Neuronal stem cell (in vitro differentiated cells): ENCODE measurements at regions not wholly inside any gene's neighbourhood (a gene's known extent, or its start where the extent isn't known, plus 50 kb on each side); places are given as distances from the start of the nearest gene placed in this dataset.

Source experiments
- DNase-seq: peaks from one replicate; pipeline ENCODE4 v3.0.0-alpha.2; 2013; ENCODE audit warnings: low spot score
- H2AFZ ChIP-seq: one replicate; pipeline ENCODE4 v1.6.1; 2013; ENCODE audit warnings: mild to moderate bottlenecking, low read length, inconsistent platforms
- H2AK5ac ChIP-seq: 2 replicates; pipeline ENCODE4 v1.6.1; 2013; ENCODE audit warnings: low read depth, mild to moderate bottlenecking, inconsistent platforms, low read length, moderate library complexity, mixed read lengths
- H2BK120ac ChIP-seq: 2 replicates; pipeline ENCODE4 v1.6.1; 2013; ENCODE audit warnings: low read depth, mild to moderate bottlenecking, inconsistent platforms, low read length, moderate library complexity, mixed read lengths
- H2BK12ac ChIP-seq: one replicate; pipeline ENCODE4 v1.6.1; 2013; ENCODE audit warnings: low read length, inconsistent platforms
- H2BK15ac ChIP-seq: 2 replicates; pipeline ENCODE4 v1.6.1; 2013; ENCODE audit warnings: mild to moderate bottlenecking, low read length, inconsistent platforms, mixed read lengths
- H2BK5ac ChIP-seq: one replicate; pipeline ENCODE4 v1.6.1; 2013; ENCODE audit warnings: inconsistent platforms, mild to moderate bottlenecking, low read length, moderate library complexity
- H3K14ac ChIP-seq: one replicate; pipeline ENCODE4 v1.6.1; 2013; ENCODE audit warnings: low read length, inconsistent platforms
- H3K18ac ChIP-seq: 2 replicates; pipeline ENCODE4 v1.6.1; 2013; ENCODE audit warnings: low read length, inconsistent platforms
- H3K23ac ChIP-seq: 2 replicates; pipeline ENCODE4 v1.6.1; 2013; ENCODE audit warnings: low read depth, mild to moderate bottlenecking, mixed read lengths, low read length, inconsistent platforms; ENCODE audit not compliant: poor library complexity
- H3K27ac ChIP-seq: replicated peaks from 3 replicates; pipeline ENCODE4 v1.5.1; 2013; ENCODE audit warnings: low read length, inconsistent platforms
- H3K27me3 ChIP-seq, 3 experiments: 2 replicates each; pipeline ENCODE4 v1.6.1; 2013; ENCODE audit warnings: low read length in 3 of 3, mild to moderate bottlenecking in 2 of 3, inconsistent platforms in 1 of 3, low read depth in 1 of 3, mixed read lengths in 1 of 3, moderate library complexity in 1 of 3; ENCODE audit not compliant: control insufficient read depth in 3 of 3, insufficient read depth in 3 of 3
- H3K36me3 ChIP-seq, 2 donors: replicated peaks in 1 of 2; 2 replicates each; pipeline ENCODE4 v1.6.1; 2013; ENCODE audit warnings: low read length in 2 of 2; ENCODE audit not compliant: control insufficient read depth in 2 of 2, insufficient read depth in 2 of 2
- H3K4ac ChIP-seq: 2 replicates; pipeline ENCODE4 v1.6.1; 2013; ENCODE audit warnings: inconsistent platforms, mild to moderate bottlenecking, low read length, moderate library complexity
- H3K4me1 ChIP-seq, 2 donors: 1 replicate in 1 of 2; 2 replicates in 1 of 2; pipeline ENCODE4 v1.6.1; 2013; ENCODE audit warnings: low read length in 2 of 2, low read depth in 1 of 2; ENCODE audit not compliant: control insufficient read depth in 2 of 2, insufficient read depth in 1 of 2
- H3K4me2 ChIP-seq: one replicate; pipeline ENCODE4 v1.6.1; 2013; ENCODE audit warnings: mild to moderate bottlenecking, low read length, inconsistent platforms; ENCODE audit not compliant: insufficient read depth, poor library complexity, severe bottlenecking
- H3K4me3 ChIP-seq, 2 donors: 2 replicates each; pipeline ENCODE4 v1.5.1; 2013; ENCODE audit warnings: low read length in 2 of 2, mild to moderate bottlenecking in 2 of 2, inconsistent platforms in 1 of 2, moderate library complexity in 1 of 2
- H3K79me1 ChIP-seq: one replicate; pipeline ENCODE4 v1.6.1; 2013; ENCODE audit warnings: low read depth, mild to moderate bottlenecking, inconsistent platforms, low read length, moderate library complexity
- H3K9ac ChIP-seq: one replicate; pipeline ENCODE4 v1.6.1; 2013; ENCODE audit warnings: mild to moderate bottlenecking, low read depth, low read length, inconsistent platforms; ENCODE audit not compliant: poor library complexity
- H3K9me3 ChIP-seq, 2 donors: replicated peaks in 1 of 2; 2 replicates each; pipeline versions ENCODE3 to v1.6.1; 2013; ENCODE audit warnings: low read length in 2 of 2, mild to moderate bottlenecking in 2 of 2, inconsistent platforms in 1 of 2, low read depth in 1 of 2, mixed read lengths in 1 of 2, moderate library complexity in 1 of 2; ENCODE audit not compliant: control insufficient read depth in 2 of 2, insufficient read depth in 1 of 2
- H4K8ac ChIP-seq: one replicate; pipeline ENCODE4 v1.6.1; 2013; ENCODE audit warnings: low read depth, mild to moderate bottlenecking, inconsistent platforms, low read length, moderate library complexity
- H4K91ac ChIP-seq: one replicate; pipeline ENCODE4 v1.6.1; 2013; ENCODE audit warnings: low read length, low read depth, mild to moderate bottlenecking, inconsistent platforms; ENCODE audit not compliant: poor library complexity
- WGBS, 2 donors: extraction: QIAGEN DNeasy Blood & Tissue Kit; methylation state at CpG; one replicate each; pipeline ENCODE4 v1.1.7; 2013; ENCODE audit warnings: missing lambda C conversion rate in 2 of 2, mixed read lengths in 1 of 2; ENCODE audit not compliant: insufficient read length in 2 of 2, insufficient replicate concordance in 1 of 2; ENCODE audit errors: extremely low coverage in 2 of 2; 5-methylcytosine and 5-hydroxymethylcytosine counted together

GRCh38 chr13:22000191-22000590 is 329.3 kb downstream of the FGF9 start:
- Histone ChIP-seq H2BK12ac (no peak overlapping the region), H3K9ac (no peak overlapping the region), H3K4me1 (peaks cover 0 to 8% of the 10 kb centered on the region in 2 donors), H3K14ac (no peak overlapping the region), H3K18ac (no peak overlapping the region), H3K4me3 (no peak overlapping the region), H2BK15ac (no peak overlapping the region), H3K4ac (no peak overlapping the region), H4K91ac (no peak overlapping the region), H2AK5ac (no peak overlapping the region), H2AFZ (no peak overlapping the region), H3K36me3 (no peaks in the 10 kb centered on the region), H3K79me1 (no peaks in the 10 kb centered on the region), H2BK5ac (no peak overlapping the region), H3K23ac (no peak overlapping the region), H4K8ac (no peak overlapping the region), H3K27ac (no peak overlapping the region), H3K27me3 (no peaks in the 10 kb centered on the region), H3K9me3 (peaks cover 0 to 1% of the 10 kb centered on the region in 2 donors), H2BK120ac (no peak overlapping the region), H3K4me2 (no peak overlapping the region)
- no peak for DNase-seq
- no CpG with 5 or more reads among the region's 12 CpGs for WGBS, 2 donors

- H2AK5ac ChIP-seq: no peak overlapping the region
- H3K4me1 ChIP-seq: peaks cover 0 to 6% of the 10 kb centered on the region in 2 donors
- no peak overlapping the region for H3K4ac ChIP-seq
- H3K4me2 ChIP-seq: no peak overlapping the region
- no peak overlapping the region for H3K27ac ChIP-seq
- peaks cover 0 to 1% of the 10 kb centered on the region in 2 donors for H3K9me3 ChIP-seq
- no peak for DNase-seq
- H3K79me1 ChIP-seq: no peaks in the 10 kb centered on the region
- no peak overlapping the region for H3K18ac ChIP-seq
- no peaks in the 10 kb centered on the region for H3K36me3 ChIP-seq
- no peaks in the 10 kb centered on the region for H3K27me3 ChIP-seq
- H4K8ac ChIP-seq: no peak overlapping the region
- no peak overlapping the region for H2AFZ ChIP-seq
- no peak overlapping the region for H2BK15ac ChIP-seq
- no peak overlapping the region for H3K9ac ChIP-seq
- H3K4me3 ChIP-seq: no peak overlapping the region
- H3K14ac ChIP-seq: no peak overlapping the region
- H3K23ac ChIP-seq: no peak overlapping the region
- no CpG with 5 or more reads among the region's 9 CpGs for WGBS, 2 donors
- H2BK5ac ChIP-seq: no peak overlapping the region
- H4K91ac ChIP-seq: no peak overlapping the region
- no peak overlapping the region for H2BK12ac ChIP-seq
- no peak overlapping the region for H2BK120ac ChIP-seq
These were observed 330.5 kb downstream of the FGF9 start for GRCh38 chr13:22001336-22001735.

- Histone ChIP-seq H4K8ac (no peak overlapping the region), H3K14ac (no peak overlapping the region), H3K9me3 (peaks cover 0 to 4% of the 10 kb centered on the region in 2 donors), H3K4me2 (no peak overlapping the region), H3K4me3 (no peak overlapping the region), H2BK5ac (no peak overlapping the region), H2BK15ac (no peak overlapping the region), H2BK12ac (no peak overlapping the region), H3K18ac (no peak overlapping the region), H3K79me1 (no peaks in the 10 kb centered on the region), H4K91ac (no peak overlapping the region), H3K23ac (no peak overlapping the region), H2BK120ac (no peak overlapping the region), H3K36me3 (no peaks in the 10 kb centered on the region), H2AFZ (no peak overlapping the region), H3K27ac (no peak overlapping the region), H3K4ac (no peak overlapping the region), H3K4me1 (peaks cover 0 to 4% of the 10 kb centered on the region in 2 donors), H3K9ac (no peak overlapping the region), H3K27me3 (no peaks in the 10 kb centered on the region), H2AK5ac (no peak overlapping the region)
- no peak for DNase-seq
- WGBS, 2 donors: no CpG with 5 or more reads among the region's 4 CpGs
These were observed 332.0 kb downstream of the FGF9 start for GRCh38 chr13:22002893-22003292.

GRCh38 chr13:22009500-22009899 is 338.6 kb downstream of the FGF9 start:
- WGBS, 2 donors: no CpG with 5 or more reads among the region's 8 CpGs
- no peak overlapping the region for H4K8ac ChIP-seq

More at GRCh38 chr13:22009500-22009899, 338.6 kb downstream of the FGF9 start:
- Histone ChIP-seq H2BK5ac (no peak overlapping the region), H3K4ac (no peak overlapping the region), H2AK5ac (no peak overlapping the region), H3K23ac (no peak overlapping the region), H3K18ac (no peak overlapping the region), H4K91ac (no peak overlapping the region), H3K9me3 (peaks cover 0 to 3% of the 10 kb centered on the region in 2 donors), H2AFZ (no peak overlapping the region), H2BK12ac (no peak overlapping the region), H3K27me3 (no peaks in the 10 kb centered on the region), H3K9ac (peak overlapping the region; percentile 25), H2BK15ac (no peak overlapping the region), H3K36me3 (no peaks in the 10 kb centered on the region), H3K14ac (no peak overlapping the region), H3K79me1 (no peaks in the 10 kb centered on the region), H3K27ac (no peak overlapping the region), H3K4me1 (no peaks in the 10 kb centered on the region), H3K4me3 (no peak overlapping the region), H3K4me2 (no peak overlapping the region), H2BK120ac (no peak overlapping the region)
- no peak for DNase-seq
